ENCODE measurements at regions not wholly inside any gene's neighbourhood (a gene's known extent, or its start where the extent isn't known, plus 50 kb on each side); places are given as distances from the start of the nearest gene placed in this dataset.
"Not testable (repeated sequence)": the region's sequence is repeated elsewhere in the genome, so short reads cannot be mapped to it uniquely, and the experiment has no call there.

- DNase-seq = no peak
These were observed 60.2 kb downstream of the TFPI2 start for GRCh38 chr7:93830141-93830925.

GRCh38 chr7:93828260-93828659, 62.3 kb downstream of the TFPI2 start:
- DNase-seq = no peak

- DNase-seq = no peak
These were observed 66.9 kb downstream of the TFPI2 start for GRCh38 chr7:93823621-93824020.

- DNase-seq = no peak
These were observed 69.1 kb downstream of the TFPI2 start for GRCh38 chr7:93821463-93821862.

GRCh38 chr7:93819699-93820098, 70.9 kb downstream of the TFPI2 start:
- DNase-seq = no peak

GRCh38 chr7:93817526-93817925, 73.0 kb downstream of the TFPI2 start:
- no peak for DNase-seq

GRCh38 chr7:93817004-93817403, 73.5 kb downstream of the TFPI2 start:
- DNase-seq = no peak

GRCh38 chr7:93813514-93813913, 77.0 kb downstream of the TFPI2 start:
- DNase-seq = no peak

GRCh38 chr7:93812061-93812460, 78.5 kb downstream of the TFPI2 start:
- no peak for DNase-seq

- DNase-seq = no peak
These were observed 79.4 kb downstream of the TFPI2 start for GRCh38 chr7:93811198-93811597.

- no peak for DNase-seq
These were observed 80.0 kb downstream of the TFPI2 start for GRCh38 chr7:93810561-93810960.

GRCh38 chr7:93804726-93805125, 85.8 kb downstream of the TFPI2 start:
- DNase-seq = no peak

- peak in 2 of 4 experiments; percentile 2 to 16 for DNase-seq
These were observed 90.7 kb downstream of the TFPI2 start for GRCh38 chr7:93799750-93800357.

- not testable (repeated sequence) for DNase-seq
These were observed 97.4 kb downstream of the TFPI2 start for GRCh38 chr7:93793084-93793697.

- no peak for DNase-seq
These were observed 111.4 kb downstream of the TFPI2 start for GRCh38 chr7:93779115-93779514.

- no peak for DNase-seq
These were observed 112.2 kb downstream of the TFPI2 start for GRCh38 chr7:93778384-93778783.

GRCh38 chr7:93773446-93773845, 117.1 kb downstream of the TFPI2 start:
- DNase-seq = no peak

GRCh38 chr7:93765475-93765874, 125.1 kb downstream of the TFPI2 start:
- DNase-seq = no peak

- no peak for DNase-seq
These were observed 131.9 kb downstream of the TFPI2 start for GRCh38 chr7:93758631-93759030.

- DNase-seq = no peak
These were observed 133.1 kb downstream of the TFPI2 start for GRCh38 chr7:93757426-93757825.

- no peak for DNase-seq
These were observed 133.7 kb downstream of the TFPI2 start for GRCh38 chr7:93756890-93757289.

GRCh38 chr7:93751421-93751820, 139.1 kb downstream of the TFPI2 start:
- DNase-seq = no peak

- DNase-seq = no peak
These were observed 139.6 kb downstream of the TFPI2 start for GRCh38 chr7:93750986-93751385.

GRCh38 chr7:93747019-93747418, 143.5 kb downstream of the TFPI2 start:
- no peak for DNase-seq
